AG10803 (cell line): ENCODE measurements at regions not wholly inside any gene's neighbourhood (a gene's known extent, or its start where the extent isn't known, plus 50 kb on each side); places are given as distances from the start of the nearest gene placed in this dataset.

Experiments used
- DNase-seq: peaks from one replicate; pipeline ENCODE4 v3.0.0; 2010; ENCODE audit warnings: low read depth
- H3K4me3 ChIP-seq: 2 replicates; pipeline ENCODE4 v1.5.1; 2011; ENCODE audit warnings: mild to moderate bottlenecking, low read length, control low read depth
- CTCF ChIP-seq: conservative IDR thresholded peaks from 2 replicates; pipeline ENCODE4 v1.5.1; 2011; ENCODE audit warnings: mild to moderate bottlenecking, low read length, control low read depth, inconsistent platforms

GRCh38 chr12:64976131-64976530 is 145.0 kb downstream of the WIF1 start:
- no peak for DNase-seq
- no peak overlapping the region for H3K4me3 ChIP-seq
- TF ChIP-seq CTCF, result no peak

DNA sequence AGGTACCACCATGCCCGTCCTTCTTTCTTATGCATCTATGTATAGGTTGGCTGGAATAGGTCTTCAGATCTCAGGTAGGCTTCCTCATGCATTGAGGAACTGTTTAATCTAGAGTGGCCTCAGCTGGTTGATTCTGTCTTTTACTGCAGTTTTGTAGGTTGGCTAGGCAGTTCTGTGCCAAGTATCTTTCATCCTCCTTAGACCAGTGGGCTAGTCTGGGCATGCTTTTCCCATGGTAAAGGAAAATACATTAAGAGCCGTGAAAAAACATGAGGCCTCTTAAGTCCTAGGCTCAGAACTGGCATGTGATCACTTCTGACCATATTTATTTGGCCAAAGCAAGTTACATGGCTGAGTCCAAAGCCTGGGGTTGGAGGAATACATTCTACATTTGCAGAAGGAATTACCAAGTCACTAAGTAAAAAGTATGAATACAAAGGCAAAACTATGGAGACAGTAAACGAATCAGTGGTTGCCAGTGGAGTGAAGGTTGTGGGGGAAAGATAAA is 137.3 kb downstream of the WIF1 start:
- no peak for TF ChIP-seq CTCF
- no peak for DNase-seq
- no peak overlapping the region for H3K4me3 ChIP-seq

- H3K4me3 ChIP-seq, result no peak overlapping the region
- TF ChIP-seq CTCF, result no peak
- DNase-seq, result no peak
Observed at GRCh38 chr12:64991121-64991611, 129.9 kb downstream of the WIF1 start.

GRCh38 chr12:64992116-64992515 is 129.0 kb downstream of the WIF1 start:
- no peak for DNase-seq
- no peak for TF ChIP-seq CTCF
- no peak overlapping the region for H3K4me3 ChIP-seq

GRCh38 chr12:64992641-64993040 is 128.5 kb downstream of the WIF1 start:
- no peak for DNase-seq
- H3K4me3 ChIP-seq, result no peak overlapping the region

GRCh38 chr12:64993461-64993860 is 127.6 kb downstream of the WIF1 start:
- no peak overlapping the region for H3K4me3 ChIP-seq
- TF ChIP-seq CTCF, result no peak
- DNase-seq, result no peak

More at GRCh38 chr12:64992641-64993040, 128.5 kb downstream of the WIF1 start:
- no peak for TF ChIP-seq CTCF

DNA sequence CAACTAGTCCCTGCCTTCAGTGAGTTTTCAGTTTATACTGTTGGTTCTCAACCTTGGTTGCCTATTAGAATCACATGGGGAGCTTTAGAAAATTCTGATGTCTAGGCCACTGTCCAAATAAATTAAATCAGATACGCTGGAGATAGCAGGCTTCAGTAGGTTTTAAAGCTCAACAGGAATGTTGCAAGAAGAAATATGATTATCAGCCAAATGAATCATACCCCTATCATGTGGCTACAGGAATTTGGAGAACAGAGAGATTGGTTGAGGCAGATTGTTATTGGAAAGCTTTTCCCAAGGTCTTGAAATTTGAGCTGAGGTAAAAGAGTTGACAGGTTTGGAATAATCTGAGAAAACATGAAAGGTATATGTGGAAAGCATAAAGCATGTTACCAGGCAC is 125.3 kb downstream of the WIF1 start:
- no peak for DNase-seq
- no peak for TF ChIP-seq CTCF
- no peak overlapping the region for H3K4me3 ChIP-seq
